Hematopoietic multipotent progenitor cell treated with erythropoietin and hydrocortisone succinate and interleukin-3 and kit ligand, for 8 days (in vitro differentiated cells): ENCODE measurements at regions not wholly inside any gene's neighbourhood (a gene's known extent, or its start where the extent isn't known, plus 50 kb on each side); places are given as distances from the start of the nearest gene placed in this dataset.
"Not testable (repeated sequence)": the region's sequence is repeated elsewhere in the genome, so short reads cannot be mapped to it uniquely, and the experiment has no call there.

Experiments
- DNase-seq: peaks from one replicate; pipeline ENCODE4 v3.0.0-alpha.2; 2015

DNA sequence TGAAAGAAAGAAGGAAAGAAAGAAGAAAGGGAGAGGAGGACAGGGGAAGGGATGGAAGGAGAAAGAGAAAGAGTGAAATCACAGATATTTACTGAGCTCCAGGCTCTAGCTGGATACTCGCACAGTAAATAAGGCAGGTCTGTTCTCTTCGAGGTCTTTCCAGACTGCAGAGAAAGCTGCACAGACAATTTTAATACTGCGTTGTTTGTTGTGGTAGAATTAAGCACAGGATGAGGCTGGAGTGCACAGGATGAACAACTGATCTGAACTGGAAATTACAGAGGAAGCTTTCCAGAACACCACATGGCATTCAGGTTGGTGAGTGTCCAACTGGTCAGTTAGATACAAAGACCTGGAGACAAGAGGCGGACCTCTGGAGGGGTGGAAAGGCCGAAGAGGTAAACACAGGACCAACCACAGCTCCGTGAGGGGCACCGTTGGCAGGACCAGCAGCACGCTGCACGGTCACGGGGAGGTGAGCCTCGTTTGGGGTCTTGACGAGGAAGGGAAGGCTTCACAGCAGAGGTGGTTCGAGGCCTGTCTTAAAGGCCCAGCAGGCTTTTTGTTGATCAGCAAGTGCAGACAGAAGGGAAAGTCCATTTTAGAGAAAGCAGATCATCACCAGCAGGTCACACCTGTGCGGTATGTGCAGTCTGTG, 121.7 kb downstream of the ATP6V0E2 start:
- DNase-seq, result not testable (repeated sequence)

GRCh38 chr7:150000780-150001599, 127.2 kb downstream of the ATP6V0E2 start:
- not testable (repeated sequence) for DNase-seq

DNA sequence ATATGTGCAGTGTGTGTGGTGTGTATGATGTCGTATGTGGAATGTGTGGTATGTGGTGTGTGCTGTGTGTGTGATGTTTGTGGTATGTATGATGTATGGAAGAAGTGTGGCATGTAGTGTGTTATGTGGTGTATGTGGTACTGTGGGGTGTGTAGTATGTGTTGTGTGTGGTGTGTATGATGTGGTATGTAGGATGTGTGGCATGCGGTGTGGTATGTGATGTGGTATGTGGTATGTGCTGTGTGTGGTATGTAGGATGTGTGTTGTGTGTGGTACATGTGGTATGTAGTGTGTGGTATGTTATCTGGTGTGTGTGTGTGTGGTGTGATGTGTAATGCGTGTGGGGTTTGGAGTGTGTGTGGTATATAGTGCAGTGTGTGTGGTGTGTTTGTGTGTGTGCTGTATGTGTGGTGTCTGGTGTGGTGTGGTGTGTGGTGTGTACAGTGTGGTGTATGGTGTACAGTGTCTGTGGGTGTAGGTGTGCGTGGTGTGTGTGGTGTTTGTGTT, 129.6 kb downstream of the ATP6V0E2 start:
- no peak for DNase-seq

DNA sequence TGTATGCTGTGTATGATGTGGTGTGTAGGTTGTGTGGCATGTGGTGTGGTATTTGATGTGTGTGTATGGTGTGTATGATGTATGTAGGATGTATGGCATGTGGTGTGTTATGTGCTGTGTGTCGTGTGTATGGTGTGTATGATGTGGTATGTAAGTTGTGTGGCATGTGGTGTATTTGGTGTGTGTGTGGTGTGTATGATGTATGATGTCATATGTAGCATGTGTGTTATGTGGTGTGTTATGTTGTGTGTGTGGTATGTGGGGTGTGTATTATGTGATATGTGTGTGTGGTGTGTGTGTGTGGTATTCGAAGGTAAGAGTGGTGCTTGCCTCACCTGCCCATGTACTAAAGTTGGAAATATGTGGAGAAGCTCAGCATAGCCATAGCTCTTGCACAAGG, 130.2 kb downstream of the ATP6V0E2 start:
- not testable (repeated sequence) for DNase-seq

- DNase-seq, result not testable (repeated sequence)
These were observed 131.1 kb downstream of the ATP6V0E2 start for GRCh38 chr7:150004843-150005242.

GRCh38 chr7:150009620-150010303, 136.0 kb downstream of the ATP6V0E2 start:
- not testable (repeated sequence) for DNase-seq

GRCh38 chr7:150016651-150017189, 143.0 kb downstream of the ATP6V0E2 start:
- DNase-seq, result not testable (repeated sequence)

GRCh38 chr7:150020210-150020609, 146.4 kb downstream of the ATP6V0E2 start:
- not testable (repeated sequence) for DNase-seq

DNA sequence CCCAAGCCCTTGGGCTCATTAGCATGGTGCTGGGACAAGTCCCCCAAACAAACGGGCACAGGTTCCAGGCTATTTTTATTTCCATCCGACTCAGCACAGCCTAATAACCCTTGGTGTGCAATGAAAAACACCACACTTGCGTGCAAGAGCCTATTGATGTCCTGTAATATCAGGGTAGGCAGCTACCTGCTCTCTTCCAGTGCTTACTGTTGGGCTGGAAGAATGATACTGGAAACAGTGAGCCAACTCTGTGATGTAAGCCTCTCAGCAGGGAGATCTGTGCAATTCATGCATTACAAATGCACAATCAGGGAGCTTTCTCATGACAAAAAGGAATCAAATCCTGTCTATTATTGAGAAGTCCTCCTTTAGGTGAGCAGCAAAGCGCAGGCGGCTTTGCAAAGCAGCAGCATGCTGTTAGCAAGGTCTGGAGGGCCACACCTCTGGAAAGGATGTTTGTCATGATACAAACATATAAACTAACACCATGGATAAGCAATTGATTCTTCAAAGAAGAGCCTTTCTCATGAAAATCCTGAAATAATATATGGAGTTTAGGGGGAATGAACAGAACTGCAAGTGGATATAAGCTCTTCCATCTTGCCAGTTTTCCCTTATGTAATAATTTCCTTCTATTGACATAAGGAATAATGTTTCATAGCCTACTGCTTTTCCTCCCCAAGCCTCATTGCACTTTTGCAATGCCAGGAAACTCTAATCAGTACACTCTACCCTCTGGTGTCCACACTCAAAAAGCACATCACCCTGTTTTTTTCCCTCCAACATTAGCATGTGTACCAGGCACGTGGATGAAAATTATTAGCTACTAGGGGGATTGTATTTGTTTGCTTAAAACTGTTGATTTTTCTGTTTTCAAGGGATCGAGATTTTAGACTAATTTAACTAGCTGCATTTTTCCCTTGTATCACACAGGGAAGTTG, 151.1 kb downstream of the ATP6V0E2 start:
- not testable (repeated sequence) for DNase-seq

GRCh38 chr7:150025802-150026201, 152.0 kb downstream of the ATP6V0E2 start:
- DNase-seq, result not testable (repeated sequence)

DNA sequence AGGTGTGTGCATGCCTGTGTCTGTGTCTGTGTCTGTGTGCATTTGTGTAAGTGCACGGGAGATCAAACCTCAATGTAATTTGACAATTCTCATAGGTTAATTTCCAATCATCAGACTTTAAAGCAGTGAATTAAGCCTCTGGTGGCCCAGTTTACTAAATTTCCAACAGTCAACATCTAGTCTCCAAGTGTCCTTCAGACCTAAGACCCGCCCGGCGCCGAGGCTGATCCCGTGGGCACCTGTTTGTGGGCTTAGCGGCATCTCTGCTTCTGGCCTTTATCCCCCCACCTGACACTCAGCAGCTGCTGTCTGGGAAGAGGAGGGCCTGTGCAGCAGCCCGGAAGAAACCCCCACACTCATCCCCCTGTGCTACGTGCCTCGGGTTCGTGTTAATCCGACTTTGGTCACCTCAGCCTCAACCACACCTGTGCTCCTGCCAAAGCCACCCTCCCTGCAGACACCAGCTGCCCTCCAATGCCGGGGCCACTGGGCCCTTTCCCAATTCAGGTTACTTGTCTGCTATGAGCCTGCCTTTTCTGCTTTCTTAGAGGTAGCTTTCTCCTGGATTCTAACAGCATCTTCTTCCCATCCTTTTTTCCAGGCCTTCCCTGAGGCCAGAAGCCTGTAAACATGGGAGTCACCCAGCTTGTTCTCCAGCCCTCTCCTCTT, 154.7 kb downstream of the ATP6V0E2 start:
- DNase-seq, result not testable (repeated sequence)

- DNase-seq, result not testable (repeated sequence)
These were observed 155.2 kb downstream of the ATP6V0E2 start for GRCh38 chr7:150029013-150029389.

GRCh38 chr7:150031733-150032132, 158.0 kb downstream of the ATP6V0E2 start:
- not testable (repeated sequence) for DNase-seq

DNA sequence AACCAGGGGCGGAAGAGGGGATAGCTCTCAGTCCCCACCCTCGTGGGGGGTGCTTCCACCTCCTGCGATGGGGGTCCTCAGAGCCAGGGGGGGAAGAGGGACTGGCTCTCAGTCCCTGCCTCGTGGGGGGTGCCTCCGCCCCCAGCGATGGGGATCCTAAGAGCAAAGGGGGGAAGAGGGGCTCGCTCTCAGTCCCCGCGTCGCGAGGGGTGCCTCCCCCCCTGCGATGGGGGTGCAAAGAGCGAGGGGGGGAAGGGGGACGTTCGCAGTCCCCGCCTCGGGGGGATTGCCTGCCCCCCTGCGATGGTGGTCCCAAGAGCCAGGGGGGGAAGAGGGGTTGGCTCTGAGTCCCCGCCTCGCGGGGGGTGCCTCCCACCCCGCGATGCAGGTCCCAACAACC, 159.9 kb downstream of the ATP6V0E2 start:
- not testable (repeated sequence) for DNase-seq

DNA sequence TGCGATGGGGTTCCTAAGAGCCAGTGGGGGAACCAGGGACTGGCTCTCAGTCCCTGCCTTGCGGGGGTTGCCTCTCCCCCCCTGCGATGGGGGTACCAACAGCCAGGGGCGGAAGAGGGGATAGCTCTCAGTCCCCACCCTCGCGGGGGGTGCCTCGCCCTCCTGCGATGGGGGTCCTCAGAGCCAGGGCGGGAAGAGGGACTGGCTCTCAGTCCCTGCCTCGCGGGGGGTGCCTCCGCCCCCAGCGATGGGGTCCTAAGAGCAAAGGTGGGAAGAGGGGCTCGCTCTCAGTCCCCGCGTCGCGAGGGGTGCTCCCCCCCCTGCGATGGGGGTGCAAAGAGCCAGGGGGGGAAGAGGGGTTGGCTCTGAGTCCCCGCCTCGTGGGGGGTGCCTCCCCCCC, 162.0 kb downstream of the ATP6V0E2 start:
- DNase-seq, result not testable (repeated sequence)

- not testable (repeated sequence) for DNase-seq
These were observed 165.3 kb downstream of the ATP6V0E2 start for GRCh38 chr7:150039061-150039460.

DNA sequence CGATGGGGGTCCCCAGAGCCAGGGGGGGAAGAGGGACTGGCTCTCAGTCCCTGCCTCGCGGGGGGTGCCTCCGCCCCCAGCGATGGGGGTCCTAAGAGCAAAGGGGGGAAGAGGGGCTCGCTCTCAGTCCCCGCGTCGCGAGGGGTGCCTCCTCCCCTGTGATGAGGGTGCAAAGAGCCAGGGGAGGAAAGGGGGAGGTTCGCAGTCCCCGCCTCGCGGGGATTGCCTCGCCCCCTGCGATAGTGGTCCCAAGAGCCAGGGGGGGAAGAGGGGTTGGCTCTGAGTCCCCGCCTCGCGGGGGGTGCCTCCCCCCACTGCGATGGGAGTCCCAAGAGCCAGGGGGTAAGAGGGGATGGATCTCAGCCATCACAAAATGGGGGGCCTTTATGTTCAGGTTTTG, 168.5 kb downstream of the ATP6V0E2 start:
- not testable (repeated sequence) for DNase-seq

DNA sequence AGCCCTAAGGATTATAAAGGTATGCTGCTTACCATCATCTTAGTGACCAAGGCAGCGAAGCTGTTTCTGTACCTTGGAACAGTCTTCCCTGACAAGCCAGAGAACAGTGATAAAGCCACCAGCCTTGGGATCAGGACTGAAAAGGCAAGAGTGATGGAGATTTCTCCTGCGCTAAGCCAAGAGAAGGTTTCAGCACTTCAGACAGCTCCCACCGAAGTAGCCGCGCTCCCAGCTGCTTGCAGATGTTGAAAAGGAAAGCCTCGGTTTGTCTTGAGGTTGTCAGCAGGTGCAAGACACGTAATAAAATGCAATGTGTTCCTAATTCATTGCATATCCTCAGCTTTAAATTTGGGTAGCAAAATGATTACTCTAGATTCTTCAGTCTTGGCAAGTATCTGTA, 171.0 kb downstream of the ATP6V0E2 start:
- not testable (repeated sequence) for DNase-seq

GRCh38 chr7:150045596-150045995, 171.8 kb downstream of the ATP6V0E2 start:
- DNase-seq, result not testable (repeated sequence)

DNA sequence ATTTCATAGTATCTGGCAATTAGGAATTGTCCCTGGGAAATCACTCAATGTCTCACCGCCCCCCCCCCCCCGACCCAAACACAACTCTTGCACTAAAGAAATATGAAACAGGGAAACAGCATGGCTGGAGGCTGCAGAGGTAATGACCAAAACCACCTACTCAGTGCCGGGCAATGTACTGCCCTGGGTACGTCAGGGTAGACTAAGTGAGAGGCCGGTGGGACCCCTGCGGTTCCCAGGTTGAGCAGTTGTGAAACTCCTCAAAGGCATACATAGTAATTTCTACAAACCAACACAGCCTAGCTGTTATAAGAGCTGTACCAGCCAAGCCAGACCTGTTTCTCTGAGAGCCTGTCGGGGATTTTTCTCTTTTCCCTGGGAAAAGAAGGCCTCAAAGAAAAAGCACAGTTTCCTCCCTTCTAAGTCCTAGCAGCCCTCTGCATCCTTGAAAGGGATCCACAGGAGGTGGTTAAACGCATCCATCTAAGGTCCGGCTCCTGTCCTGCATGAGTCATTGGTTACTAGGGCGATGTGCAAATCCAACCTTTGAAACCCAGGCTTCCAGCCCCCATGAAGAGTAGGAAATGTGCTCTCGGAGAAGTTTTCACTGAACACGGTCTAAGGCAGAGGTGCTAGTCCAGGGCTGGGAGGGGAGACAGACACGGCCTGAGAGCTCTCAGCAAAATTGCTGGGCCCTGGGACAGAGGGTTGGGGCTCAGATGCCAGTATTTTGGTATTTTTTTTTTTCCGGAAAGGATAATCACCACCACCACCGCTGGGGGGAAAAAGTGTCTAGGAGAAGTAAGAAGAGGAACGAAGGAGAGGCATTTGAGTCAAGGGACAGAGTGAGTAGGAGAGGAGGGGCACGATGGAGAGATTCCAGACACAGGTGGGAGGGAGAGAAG, 172.8 kb downstream of the ATP6V0E2 start:
- DNase-seq, result not testable (repeated sequence)
